AG09319 (cell line): ENCODE measurements at regions not wholly inside any gene's neighbourhood (a gene's known extent, or its start where the extent isn't known, plus 50 kb on each side); places are given as distances from the start of the nearest gene placed in this dataset.

Experiments
- DNase-seq: peaks from one replicate; pipeline ENCODE4 v3.0.0-alpha.2; 2010; ENCODE audit warnings: low read depth; ENCODE audit errors: extremely low read depth
- CTCF ChIP-seq: IDR thresholded peaks from 2 replicates; pipeline ENCODE4 v1.5.1; 2011; ENCODE audit warnings: low read depth, mild to moderate bottlenecking, inconsistent platforms, low read length, moderate library complexity

GRCh38 chr12:58725400-58726105, 194.8 kb downstream of the LRIG3 start:
- no peak for DNase-seq
- TF ChIP-seq CTCF = no peak

- no peak for DNase-seq
Observed at GRCh38 chr12:58727521-58727920, 192.8 kb downstream of the LRIG3 start.

GRCh38 chr12:58728397-58728796, 191.9 kb downstream of the LRIG3 start:
- no peak for DNase-seq

More at GRCh38 chr12:58727521-58727920, 192.8 kb downstream of the LRIG3 start:
- no peak for TF ChIP-seq CTCF

GRCh38 chr12:58731096-58731495, 189.2 kb downstream of the LRIG3 start:
- no peak for DNase-seq
- TF ChIP-seq CTCF = no peak

More at GRCh38 chr12:58728397-58728796, 191.9 kb downstream of the LRIG3 start:
- no peak for TF ChIP-seq CTCF

- no peak for DNase-seq
- TF ChIP-seq CTCF = no peak
Observed at GRCh38 chr12:58732894-58733293, 187.4 kb downstream of the LRIG3 start.

- DNase-seq = no peak
- TF ChIP-seq CTCF = no peak; the same call in 1 of the 2 replicates
Observed at GRCh38 chr12:58741226-58741625, 179.1 kb downstream of the LRIG3 start.

- TF ChIP-seq CTCF = no peak
- no peak for DNase-seq
Observed at GRCh38 chr12:58745348-58746125, 174.8 kb downstream of the LRIG3 start.
